SKM-1 treated with dmso at 0.1 percent for 144 hours (cell line): ENCODE measurements at regions not wholly inside any gene's neighbourhood (a gene's known extent, or its start where the extent isn't known, plus 50 kb on each side); places are given as distances from the start of the nearest gene placed in this dataset.
"Not testable (repeated sequence)": the region's sequence is repeated elsewhere in the genome, so short reads cannot be mapped to it uniquely, and the experiment has no call there.

Source experiments
- DNase-seq: peaks from one replicate; lab custom pipeline; 2025; ENCODE audit not compliant: unreplicated experiment; lab: John Stamatoyannopoulos, UW

- DNase-seq = no peak
Observed at GRCh38 chr7:79965946-79966345, 168.7 kb upstream of the GNAI1 start.

GRCh38 chr7:79964463-79964862 lies 170.2 kb upstream of the GNAI1 start:
- no peak for DNase-seq

- no peak for DNase-seq
Observed at GRCh38 chr7:79953130-79953529, 181.5 kb upstream of the GNAI1 start.

GRCh38 chr7:79952399-79952798 lies 182.2 kb upstream of the GNAI1 start:
- DNase-seq = no peak

- no peak for DNase-seq
Observed at GRCh38 chr7:79951415-79951814, 183.2 kb upstream of the GNAI1 start.

GRCh38 chr7:79949778-79950177 lies 184.9 kb upstream of the GNAI1 start:
- no peak for DNase-seq

- no peak for DNase-seq
Observed at GRCh38 chr7:79936281-79936983, 198.2 kb upstream of the GNAI1 start.

- no peak for DNase-seq
Observed at GRCh38 chr7:79934727-79935126, 199.9 kb upstream of the GNAI1 start.

GRCh38 chr7:79933144-79933543 lies 201.5 kb upstream of the GNAI1 start:
- DNase-seq = no peak

- DNase-seq = no peak
Observed at GRCh38 chr7:79930604-79931003, 204.0 kb upstream of the GNAI1 start.

GRCh38 chr7:79927116-79927515 lies 207.5 kb upstream of the GNAI1 start:
- DNase-seq = no peak

GRCh38 chr7:79923953-79924352 lies 210.7 kb upstream of the GNAI1 start:
- DNase-seq = no peak

GRCh38 chr7:79922894-79923293 lies 211.7 kb upstream of the GNAI1 start:
- no peak for DNase-seq

GRCh38 chr7:79921976-79922375 lies 212.7 kb upstream of the GNAI1 start:
- DNase-seq = no peak

GRCh38 chr7:79918632-79919031 lies 216.0 kb upstream of the GNAI1 start:
- not testable (repeated sequence) for DNase-seq

- not testable (repeated sequence) for DNase-seq
Observed at GRCh38 chr7:79915346-79915745, 219.3 kb upstream of the GNAI1 start.

- no peak for DNase-seq
Observed at GRCh38 chr7:79912213-79912633, 222.4 kb upstream of the GNAI1 start.

GRCh38 chr7:79911420-79911819 lies 223.2 kb upstream of the GNAI1 start:
- DNase-seq = no peak

- DNase-seq = no peak
Observed at GRCh38 chr7:79909176-79909575, 225.5 kb upstream of the GNAI1 start.

GRCh38 chr7:79897166-79897565 lies 237.5 kb upstream of the GNAI1 start:
- DNase-seq = no peak

GRCh38 chr7:79893991-79894390 lies 240.6 kb upstream of the GNAI1 start:
- no peak for DNase-seq

GRCh38 chr7:79882922-79883321 lies 251.7 kb upstream of the GNAI1 start:
- DNase-seq = no peak

GRCh38 chr7:79880312-79880711 lies 254.3 kb upstream of the GNAI1 start:
- DNase-seq = no peak
